A549 (cell line): ENCODE measurements at regions not wholly inside any gene's neighbourhood (a gene's known extent, or its start where the extent isn't known, plus 50 kb on each side); places are given as distances from the start of the nearest gene placed in this dataset.

Experiments used
- CTCF ChIP-seq: fragments of >200 bp; sonication (Bioruptor Twin); formaldehyde crosslinking; IDR thresholded peaks from 3 replicates; pipeline ENCODE4 v1.5.1; 2016
- EHMT2 ChIP-seq: fragments of 200-600 bp; sonication (generic); IDR thresholded peaks from 2 replicates; pipeline ENCODE4 v1.6.1; 2016; ENCODE audit warnings: antibody characterized with exemption, low read depth, mild to moderate bottlenecking, moderate library complexity
- RCOR1 ChIP-seq: fragments of 150-350 bp; IDR thresholded peaks from 2 replicates; pipeline ENCODE4 v1.6.1; 2014; ENCODE audit warnings: antibody characterized with exemption, low read length, low read depth
- ZC3H11A ChIP-seq: fragments of 450-650 bp; IDR thresholded peaks from 2 replicates; pipeline ENCODE4 v1.6.1; 2014; ENCODE audit warnings: antibody characterized with exemption, mild to moderate bottlenecking
- ZFP36 ChIP-seq: fragments of 450-650 bp; IDR thresholded peaks from 2 replicates; pipeline ENCODE4 v1.6.1; 2014; ENCODE audit warnings: borderline replicate concordance; ENCODE audit not compliant: partially characterized antibody

- TF ChIP-seq ZC3H11A (no peak), CTCF (no peak), RCOR1 (no peak), EHMT2 (no peak), ZFP36 (no peak)
Observed at GRCh38 chr1:244234009-244234643, 183.0 kb downstream of the ZBTB18 start.
